C4-2B (cell line): ENCODE measurements at regions not wholly inside any gene's neighbourhood (a gene's known extent, or its start where the extent isn't known, plus 50 kb on each side); places are given as distances from the start of the nearest gene placed in this dataset.

Experiments used
- H3K27ac ChIP-seq: fragments of 450-650 bp; 2 replicates; pipeline ENCODE4 v1.5.1; 2017
- ZFX ChIP-seq: fragments of 450-650 bp; IDR thresholded peaks from 2 replicates; pipeline ENCODE4 v1.6.1; 2017
- TF ChIP-seq, protein P1 (sequence below): fragments of 450-650 bp; conservative IDR thresholded peaks from 2 replicates; pipeline ENCODE4 v1.5.1; 2017; ENCODE audit warnings: mild to moderate bottlenecking

DNA sequence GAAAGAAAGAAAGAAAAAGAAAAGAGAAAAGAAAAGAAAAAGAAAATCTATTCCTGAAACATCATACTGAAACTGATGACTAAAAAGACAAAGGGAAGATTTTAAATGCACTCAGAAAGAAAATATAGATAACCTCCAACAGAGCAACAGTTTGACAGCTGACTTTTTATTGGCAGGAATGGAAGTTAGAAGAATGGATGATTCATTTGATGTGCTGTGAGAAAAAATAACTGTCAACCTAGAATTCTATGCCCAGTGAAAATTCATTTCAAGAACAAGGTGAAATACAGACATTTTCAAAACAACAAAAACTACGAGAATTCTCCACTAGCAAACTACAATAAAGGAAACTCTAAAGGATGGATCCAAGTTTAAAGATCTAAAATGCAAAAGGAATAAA is 50.5 kb upstream of the HSPA12A start:
- TF ChIP-seq ZFX = no peak
- TF ChIP-seq, protein P1, sequence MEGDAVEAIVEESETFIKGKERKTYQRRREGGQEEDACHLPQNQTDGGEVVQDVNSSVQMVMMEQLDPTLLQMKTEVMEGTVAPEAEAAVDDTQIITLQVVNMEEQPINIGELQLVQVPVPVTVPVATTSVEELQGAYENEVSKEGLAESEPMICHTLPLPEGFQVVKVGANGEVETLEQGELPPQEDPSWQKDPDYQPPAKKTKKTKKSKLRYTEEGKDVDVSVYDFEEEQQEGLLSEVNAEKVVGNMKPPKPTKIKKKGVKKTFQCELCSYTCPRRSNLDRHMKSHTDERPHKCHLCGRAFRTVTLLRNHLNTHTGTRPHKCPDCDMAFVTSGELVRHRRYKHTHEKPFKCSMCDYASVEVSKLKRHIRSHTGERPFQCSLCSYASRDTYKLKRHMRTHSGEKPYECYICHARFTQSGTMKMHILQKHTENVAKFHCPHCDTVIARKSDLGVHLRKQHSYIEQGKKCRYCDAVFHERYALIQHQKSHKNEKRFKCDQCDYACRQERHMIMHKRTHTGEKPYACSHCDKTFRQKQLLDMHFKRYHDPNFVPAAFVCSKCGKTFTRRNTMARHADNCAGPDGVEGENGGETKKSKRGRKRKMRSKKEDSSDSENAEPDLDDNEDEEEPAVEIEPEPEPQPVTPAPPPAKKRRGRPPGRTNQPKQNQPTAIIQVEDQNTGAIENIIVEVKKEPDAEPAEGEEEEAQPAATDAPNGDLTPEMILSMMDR = no peak
- no peak overlapping the region for H3K27ac ChIP-seq

DNA sequence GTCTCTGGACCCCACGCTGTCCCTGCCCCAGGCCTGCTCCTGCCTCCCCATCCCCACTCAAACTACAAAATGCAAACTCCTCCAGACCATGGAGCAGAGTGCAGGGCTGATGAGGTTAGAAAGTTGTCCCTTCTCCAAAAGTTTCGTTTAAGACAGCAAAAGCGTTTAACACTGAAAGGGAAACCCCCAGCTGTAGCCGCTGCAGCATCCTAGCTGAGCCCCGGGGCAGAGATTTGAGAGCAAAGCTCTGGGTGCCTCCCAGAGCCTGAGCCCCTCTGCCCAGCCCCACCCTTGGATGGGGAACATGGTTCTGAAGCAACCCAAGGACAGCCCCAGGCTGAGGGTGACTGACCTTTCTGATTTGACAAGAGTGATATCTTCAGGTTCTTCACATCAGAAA is 52.8 kb upstream of the ENO4 start:
- H3K27ac ChIP-seq = no peak overlapping the region
- TF ChIP-seq ZFX = no peak
- TF ChIP-seq, protein P1 = no peak

DNA sequence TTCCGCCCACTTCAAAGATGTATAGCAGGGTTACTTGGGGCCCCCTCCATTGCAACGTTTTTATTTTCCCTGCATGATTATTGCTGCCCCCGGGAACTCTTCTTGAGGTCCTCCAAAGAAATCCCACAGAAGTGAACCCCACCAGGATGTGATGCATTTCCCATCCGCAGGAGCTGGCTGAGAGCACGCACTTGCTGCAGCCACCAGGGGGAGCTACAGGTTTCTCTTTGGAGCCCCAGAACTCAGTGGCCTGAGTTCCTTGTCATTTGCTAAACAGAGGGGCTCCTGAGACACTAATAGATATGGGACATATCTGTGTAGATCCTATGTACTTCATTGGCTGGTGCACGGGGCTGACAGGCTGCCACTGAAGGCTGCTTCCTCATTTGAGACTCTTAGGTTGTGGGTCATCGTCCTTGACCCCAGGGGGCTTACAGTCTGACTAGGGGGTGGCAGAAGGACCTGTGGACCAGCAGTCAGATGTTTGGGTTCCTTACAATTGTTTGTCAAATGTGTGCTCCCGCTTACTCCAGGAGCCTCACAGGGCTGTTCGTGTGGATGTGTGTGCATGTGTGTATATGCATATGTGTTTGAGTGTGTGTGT is 52.3 kb upstream of the ENO4 start:
- no peak for TF ChIP-seq ZFX
- TF ChIP-seq, protein P1 = peak; percentile 94
- no peak overlapping the region for H3K27ac ChIP-seq

DNA sequence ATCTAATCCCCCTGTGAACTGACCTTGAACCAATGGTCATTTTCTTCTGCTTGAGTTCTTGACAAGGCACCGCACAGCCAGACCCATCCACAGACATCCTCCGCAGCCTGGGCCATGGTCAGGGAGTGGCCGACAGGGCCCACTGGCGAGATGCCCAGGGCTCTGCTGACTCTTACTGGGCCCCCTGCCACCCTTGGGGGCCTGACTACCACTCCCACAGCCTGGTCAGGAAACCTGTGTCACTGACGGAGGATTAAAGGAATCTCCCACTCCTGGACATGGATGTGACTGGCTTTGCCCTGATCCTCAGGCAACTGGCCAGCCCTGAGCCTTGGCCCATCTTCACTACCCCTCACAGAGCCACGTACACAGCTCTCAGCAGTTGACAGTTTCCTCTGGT is 50.4 kb upstream of the ENO4 start:
- TF ChIP-seq ZFX = no peak
- TF ChIP-seq, protein P1 = no peak
- H3K27ac ChIP-seq = no peak overlapping the region
